Caco-2 (cell line): ENCODE measurements at regions not wholly inside any gene's neighbourhood (a gene's known extent, or its start where the extent isn't known, plus 50 kb on each side); places are given as distances from the start of the nearest gene placed in this dataset.

Source experiments
- BruUV-seq: library from RNA; stranded (reverse); fragments of 400-500 nt; replicated peaks from 2 replicates; lab custom pipeline; 2021; lab: Mats Ljungman, UMichigan
- CTCF ChIA-PET: fragments of 300-600 bp; sonication (Branson Sonifier 250); formaldehyde crosslinking; loops from one replicate; lab custom pipeline; 2022; ENCODE audit warnings: antibody characterized with exemption; lab: Charles Lee
- POLR2A ChIA-PET: fragments of 300-600 bp; sonication (Branson Sonifier 250); formaldehyde crosslinking; loops from one replicate; lab custom pipeline; 2022; ENCODE audit warnings: antibody characterized with exemption; lab: Charles Lee
- DNase-seq, 2 experiments: peaks; one replicate each; pipeline versions ENCODE4 v3.0.0 to v3.0.0-alpha.2; 2020 to 2022
- H3K27me3 ChIP-seq: replicated peaks from 2 replicates; pipeline ENCODE4 v1.6.0; 2011; ENCODE audit warnings: low read length; ENCODE audit not compliant: control insufficient read depth, insufficient read depth
- H3K36me3 ChIP-seq: 2 replicates; pipeline ENCODE4 v1.5.1; 2011; ENCODE audit warnings: low read length; ENCODE audit not compliant: control insufficient read depth, insufficient read depth
- H3K4me1 ChIP-seq: fragments of 250-450 bp; sonication (Bioruptor Pico); 2 replicates; pipeline ENCODE4 v1.5.1; 2020; ENCODE audit warnings: mild to moderate bottlenecking
- H3K4me3 ChIP-seq: 2 replicates; pipeline ENCODE4 v1.5.1; 2011; ENCODE audit warnings: low read depth, mild to moderate bottlenecking, control low read depth, low read length
- H3K9me3 ChIP-seq: fragments of 250-450 bp; sonication (Bioruptor Pico); 2 replicates; pipeline ENCODE4 v1.5.1; 2020; ENCODE audit warnings: mild to moderate bottlenecking, moderate library complexity
- H3K27ac Mint-ChIP-seq: one replicate; pipeline ENCODE4 v1.8.0; 2022; ENCODE audit warnings: mixed read lengths; ENCODE audit not compliant: unreplicated experiment
- H3K27me3 Mint-ChIP-seq: one replicate; pipeline ENCODE4 v1.8.0; 2022; ENCODE audit warnings: mixed read lengths; ENCODE audit not compliant: insufficient read depth, unreplicated experiment
- H3K36me3 Mint-ChIP-seq: one replicate; pipeline ENCODE4 v1.8.0; 2022; ENCODE audit warnings: mild to moderate bottlenecking, mixed read lengths; ENCODE audit not compliant: insufficient read depth, unreplicated experiment
- H3K4me1 Mint-ChIP-seq: one replicate; pipeline ENCODE4 v1.8.0; 2022; ENCODE audit warnings: low read depth, mixed read lengths; ENCODE audit not compliant: unreplicated experiment
- H3K4me3 Mint-ChIP-seq: one replicate; pipeline ENCODE4 v1.8.0; 2022; ENCODE audit warnings: mild to moderate bottlenecking, moderate library complexity, mixed read lengths; ENCODE audit not compliant: unreplicated experiment
- H3K9me3 Mint-ChIP-seq: one replicate; pipeline ENCODE4 v1.8.0; 2022; ENCODE audit warnings: mixed read lengths; ENCODE audit not compliant: unreplicated experiment
- intact Hi-C: fragments of 100-400 bp; cut with micrococcal nuclease; formaldehyde crosslinking; loops from one replicate; pipeline ENCODE4 v1.10.0; 2022; ENCODE audit not compliant: unreplicated experiment
- TF ChIP-seq, protein P1 (sequence below), 2 experiments: fragments of 200-600 bp in 1 of 2; IDR thresholded peaks; 1 replicate in 1 of 2; 2 replicates in 1 of 2; pipeline versions ENCODE4 v1.5.1 to v1.8.0; 2011 to 2022; ENCODE audit warnings: antibody characterized with exemption in 1 of 2, control low read depth in 1 of 2, inconsistent platforms in 1 of 2, low read depth in 1 of 2, low read length in 1 of 2, mild to moderate bottlenecking in 1 of 2, moderate library complexity in 1 of 2; ENCODE audit not compliant: insufficient read depth in 1 of 2, severe bottlenecking in 1 of 2, unreplicated experiment in 1 of 2

DNA sequence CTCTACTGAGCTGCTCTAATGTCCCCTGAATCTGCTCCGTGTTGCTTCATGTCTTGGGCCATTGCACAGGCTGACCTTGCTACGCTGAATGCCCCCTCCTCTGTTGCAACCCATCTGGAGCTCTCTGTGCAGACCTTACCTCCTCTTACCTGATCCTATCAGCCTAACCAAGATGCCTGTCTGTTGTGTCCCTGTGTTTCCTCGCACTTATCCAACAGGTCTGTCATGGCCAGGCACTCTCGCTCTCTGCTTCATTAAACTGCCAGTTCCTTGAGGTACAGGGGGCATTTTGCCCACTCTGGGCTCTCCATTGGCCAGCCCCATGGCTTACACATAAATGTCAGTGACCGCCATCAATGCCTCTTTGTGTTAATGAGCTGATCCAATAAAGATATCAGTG lies 277.7 kb upstream of the TSHZ3 start:
- Mint-ChIP-seq H3K4me3 (no peak overlapping the region), H3K4me1 (no peaks in the 10 kb centered on the region), H3K27me3 (peaks cover 7% of the 10 kb centered on the region), H3K9me3 (no peaks in the 10 kb centered on the region), H3K36me3 (no peaks in the 10 kb centered on the region), H3K27ac (no peak overlapping the region)
- Histone ChIP-seq H3K36me3 (no peaks in the 10 kb centered on the region), H3K4me1 (no peaks in the 10 kb centered on the region), H3K27me3 (no peaks in the 10 kb centered on the region), H3K4me3 (no peak overlapping the region), H3K9me3 (no peaks in the 10 kb centered on the region)
- TF ChIP-seq, protein P1, sequence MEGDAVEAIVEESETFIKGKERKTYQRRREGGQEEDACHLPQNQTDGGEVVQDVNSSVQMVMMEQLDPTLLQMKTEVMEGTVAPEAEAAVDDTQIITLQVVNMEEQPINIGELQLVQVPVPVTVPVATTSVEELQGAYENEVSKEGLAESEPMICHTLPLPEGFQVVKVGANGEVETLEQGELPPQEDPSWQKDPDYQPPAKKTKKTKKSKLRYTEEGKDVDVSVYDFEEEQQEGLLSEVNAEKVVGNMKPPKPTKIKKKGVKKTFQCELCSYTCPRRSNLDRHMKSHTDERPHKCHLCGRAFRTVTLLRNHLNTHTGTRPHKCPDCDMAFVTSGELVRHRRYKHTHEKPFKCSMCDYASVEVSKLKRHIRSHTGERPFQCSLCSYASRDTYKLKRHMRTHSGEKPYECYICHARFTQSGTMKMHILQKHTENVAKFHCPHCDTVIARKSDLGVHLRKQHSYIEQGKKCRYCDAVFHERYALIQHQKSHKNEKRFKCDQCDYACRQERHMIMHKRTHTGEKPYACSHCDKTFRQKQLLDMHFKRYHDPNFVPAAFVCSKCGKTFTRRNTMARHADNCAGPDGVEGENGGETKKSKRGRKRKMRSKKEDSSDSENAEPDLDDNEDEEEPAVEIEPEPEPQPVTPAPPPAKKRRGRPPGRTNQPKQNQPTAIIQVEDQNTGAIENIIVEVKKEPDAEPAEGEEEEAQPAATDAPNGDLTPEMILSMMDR (IDR thresholded peaks at IDR 0.05; ENCODE audit: insufficient read depth in 1 of 2, low read depth in 1 of 2, low read length in 1 of 2, severe bottlenecking in 1 of 2, unreplicated experiment in 1 of 2): no peak
- intact Hi-C loops: no loop called here
- no TSS peak for BruUV-seq
- ChIA-PET POLR2A (no interaction called here), CTCF (no interaction called here)
- DNase-seq: no peak

- H3K36me3 Mint-ChIP-seq: no peaks in the 10 kb centered on the region
- no peak overlapping the region for H3K27ac Mint-ChIP-seq
- CTCF ChIA-PET: no interaction called here
- POLR2A ChIA-PET: no interaction called here
- no peak overlapping the region for H3K4me3 Mint-ChIP-seq
- peaks cover 7% of the 10 kb centered on the region for H3K27me3 Mint-ChIP-seq
- no peak overlapping the region for H3K4me3 ChIP-seq
- BruUV-seq: no TSS peak
- H3K9me3 Mint-ChIP-seq: no peaks in the 10 kb centered on the region
- no peaks in the 10 kb centered on the region for H3K4me1 Mint-ChIP-seq
- H3K9me3 ChIP-seq: no peaks in the 10 kb centered on the region
- DNase-seq: no peak
- no peaks in the 10 kb centered on the region for H3K36me3 ChIP-seq
- TF ChIP-seq, protein P1 (IDR thresholded peaks at IDR 0.05; ENCODE audit: insufficient read depth in 1 of 2, low read depth in 1 of 2, low read length in 1 of 2, severe bottlenecking in 1 of 2, unreplicated experiment in 1 of 2): no peak
- H3K27me3 ChIP-seq: no peaks in the 10 kb centered on the region
- intact Hi-C loops: no loop called here
- no peaks in the 10 kb centered on the region for H3K4me1 ChIP-seq
Observed at GRCh38 chr19:31627620-31628365, 278.6 kb upstream of the TSHZ3 start.

GRCh38 chr19:31629579-31630363 lies 280.5 kb upstream of the TSHZ3 start:
- TF ChIP-seq, protein P1 (IDR thresholded peaks at IDR 0.05; ENCODE audit: insufficient read depth in 1 of 2, low read depth in 1 of 2, low read length in 1 of 2, severe bottlenecking in 1 of 2, unreplicated experiment in 1 of 2): no peak
- H3K4me3 ChIP-seq: no peak overlapping the region
- BruUV-seq: no TSS peak
- no peaks in the 10 kb centered on the region for H3K36me3 ChIP-seq
- H3K36me3 Mint-ChIP-seq: no peaks in the 10 kb centered on the region
- no peak overlapping the region for H3K27ac Mint-ChIP-seq
- DNase-seq: no peak
- no peaks in the 10 kb centered on the region for H3K9me3 Mint-ChIP-seq
- CTCF ChIA-PET: no interaction called here
- H3K4me1 Mint-ChIP-seq: no peaks in the 10 kb centered on the region
- no peaks in the 10 kb centered on the region for H3K27me3 ChIP-seq
- H3K4me1 ChIP-seq: no peaks in the 10 kb centered on the region
- no peaks in the 10 kb centered on the region for H3K9me3 ChIP-seq
- intact Hi-C loops: no loop called here
- POLR2A ChIA-PET: no interaction called here
- peaks cover 10% of the 10 kb centered on the region for H3K27me3 Mint-ChIP-seq
- no peak overlapping the region for H3K4me3 Mint-ChIP-seq
